A172 (cell line): ENCODE measurements at regions not wholly inside any gene's neighbourhood (a gene's known extent, or its start where the extent isn't known, plus 50 kb on each side); places are given as distances from the start of the nearest gene placed in this dataset.

Source experiments
- DNase-seq: peaks from one replicate; pipeline ENCODE4 v3.0.0-alpha.2; 2015; ENCODE audit warnings: low spot score

- DNase-seq, result no peak
These were observed 136.7 kb downstream of the DAD1 start for GRCh38 chr14:22452330-22452729.

- DNase-seq, result no peak
These were observed 138.8 kb downstream of the DAD1 start for GRCh38 chr14:22450266-22450665.

GRCh38 chr14:22449600-22449905, 139.5 kb downstream of the DAD1 start:
- no peak for DNase-seq

- DNase-seq, result no peak
These were observed 140.0 kb downstream of the DAD1 start for GRCh38 chr14:22448905-22449599.

- no peak for DNase-seq
These were observed 140.8 kb downstream of the DAD1 start for GRCh38 chr14:22448035-22448904.

- no peak for DNase-seq
These were observed 150.3 kb downstream of the DAD1 start for GRCh38 chr14:22438742-22439141.

GRCh38 chr14:22434901-22435550, 154.0 kb downstream of the DAD1 start:
- DNase-seq, result no peak

GRCh38 chr14:22434030-22434429, 155.0 kb downstream of the DAD1 start:
- no peak for DNase-seq

- DNase-seq, result no peak
These were observed 156.0 kb downstream of the DAD1 start for GRCh38 chr14:22433069-22433468.

- peak; percentile 88 for DNase-seq
These were observed 156.6 kb downstream of the DAD1 start for GRCh38 chr14:22432348-22432976.

GRCh38 chr14:22429546-22430294, 159.3 kb downstream of the DAD1 start:
- DNase-seq, result no peak

GRCh38 chr14:22428700-22429291, 160.2 kb downstream of the DAD1 start:
- DNase-seq, result no peak

GRCh38 chr14:22427771-22428231, 161.2 kb downstream of the DAD1 start:
- no peak for DNase-seq

- no peak for DNase-seq
These were observed 162.3 kb downstream of the DAD1 start for GRCh38 chr14:22426711-22427110.

- no peak for DNase-seq
These were observed 165.1 kb downstream of the DAD1 start for GRCh38 chr14:22423958-22424357.

- DNase-seq, result no peak
These were observed 166.8 kb downstream of the DAD1 start for GRCh38 chr14:22422238-22422637.

GRCh38 chr14:22420598-22421186, 168.3 kb downstream of the DAD1 start:
- no peak for DNase-seq

- DNase-seq, result peak; percentile 66
These were observed 169.4 kb downstream of the DAD1 start for GRCh38 chr14:22419620-22420019.

- DNase-seq, result no peak
These were observed 170.4 kb downstream of the DAD1 start for GRCh38 chr14:22418631-22419030.

GRCh38 chr14:22417914-22418313, 171.1 kb downstream of the DAD1 start:
- DNase-seq, result no peak

- no peak for DNase-seq
These were observed 172.8 kb downstream of the DAD1 start for GRCh38 chr14:22416193-22416592.
